ENCODE measurements at regions not wholly inside any gene's neighbourhood (a gene's known extent, or its start where the extent isn't known, plus 50 kb on each side); places are given as distances from the start of the nearest gene placed in this dataset.

DNA sequence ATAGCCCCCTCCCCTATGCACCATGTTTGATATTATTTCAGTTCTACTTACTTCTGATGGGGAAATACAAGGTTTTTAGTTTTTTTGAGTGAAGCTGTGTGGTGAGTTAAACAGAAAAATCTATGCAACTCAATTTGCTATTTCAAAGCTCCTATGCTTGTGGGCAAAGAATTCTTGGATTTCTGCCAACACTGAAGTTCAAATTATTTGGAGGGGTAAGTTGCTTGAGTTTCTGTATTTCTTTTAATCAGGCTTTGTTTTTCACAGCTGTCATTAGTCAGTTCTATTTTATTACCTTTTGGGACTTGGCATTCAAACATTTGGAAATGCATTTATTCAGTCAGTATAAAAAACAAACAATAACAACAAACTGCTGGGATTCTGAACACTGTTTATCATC lies 407.5 kb upstream of the MGAT4C start:
- TF ChIP-seq YY1 (IDR thresholded peaks at IDR 0.05; ENCODE audit: insufficient read depth, insufficient read length) (no peak), ZNF274 (IDR thresholded peaks at IDR 0.05; ENCODE audit: low read depth, low read length) (no peak)
